Neural progenitor cell (in vitro differentiated cells): ENCODE measurements at regions not wholly inside any gene's neighbourhood (a gene's known extent, or its start where the extent isn't known, plus 50 kb on each side); places are given as distances from the start of the nearest gene placed in this dataset.
A peak's percentile ranks its signal among the peaks of the same experiment; 100 is the strongest.
"Not testable (repeated sequence)": the region's sequence is repeated elsewhere in the genome, so short reads cannot be mapped to it uniquely, and the experiment has no call there.

ENCODE experiments used
- DNase-seq: peaks from one replicate; pipeline ENCODE4 v3.0.0-alpha.2; 2016; ENCODE audit warnings: low spot score
- H2AFZ ChIP-seq: fragments of 200-600 bp; sonication (generic); replicated peaks from 2 replicates; pipeline ENCODE4 v1.6.1; 2016; ENCODE audit warnings: antibody characterized with exemption
- H3F3A ChIP-seq: fragments of 200-600 bp; sonication (generic); 2 replicates; pipeline ENCODE4 v1.6.1; 2016; ENCODE audit warnings: antibody characterized with exemption, low read depth
- H3K27ac ChIP-seq: fragments of 200-600 bp; sonication (generic); 2 replicates; pipeline ENCODE4 v1.5.1; 2016; ENCODE audit warnings: mild to moderate bottlenecking
- H3K27me3 ChIP-seq: fragments of 200-600 bp; sonication (generic); 2 replicates; pipeline ENCODE4 v1.6.1; 2016; ENCODE audit warnings: mild to moderate bottlenecking, moderate library complexity
- H3K36me3 ChIP-seq: fragments of 200-600 bp; sonication (generic); 2 replicates; pipeline ENCODE4 v1.5.1; 2016
- H3K4me1 ChIP-seq: fragments of 200-600 bp; sonication (generic); 2 replicates; pipeline ENCODE4 v1.6.1; 2016; ENCODE audit warnings: mixed run types
- H3K4me2 ChIP-seq: fragments of 200-600 bp; sonication (generic); 2 replicates; pipeline ENCODE4 v1.6.1; 2016
- H3K4me3 ChIP-seq: fragments of 200-600 bp; sonication (generic); 2 replicates; pipeline ENCODE4 v1.5.1; 2016
- H3K79me2 ChIP-seq: fragments of 200-600 bp; sonication (generic); 2 replicates; pipeline ENCODE4 v1.6.1; 2016; ENCODE audit warnings: low read depth
- H3K9ac ChIP-seq: fragments of 200-600 bp; sonication (generic); 2 replicates; pipeline ENCODE4 v1.6.1; 2016
- H3K9me3 ChIP-seq: fragments of 200-600 bp; sonication (generic); 2 replicates; pipeline ENCODE4 v1.5.1; 2016; ENCODE audit warnings: low read depth
- H4K20me1 ChIP-seq: fragments of 200-600 bp; sonication (generic); 2 replicates; pipeline ENCODE4 v1.6.1; 2016; ENCODE audit warnings: low read depth
- H3K27ac Mint-ChIP-seq: 3 replicates; pipeline ENCODE4 v1.8.0; 2021; ENCODE audit warnings: mixed read lengths
- H3K27me3 Mint-ChIP-seq: 2 replicates; pipeline ENCODE4 v1.8.0; 2022; ENCODE audit warnings: low read depth, mild to moderate bottlenecking, inconsistent platforms, moderate library complexity, mixed read lengths; ENCODE audit not compliant: insufficient read depth
- H3K36me3 Mint-ChIP-seq: 3 replicates; pipeline ENCODE4 v1.8.0; 2021; ENCODE audit warnings: mixed read lengths
- H3K4me1 Mint-ChIP-seq: 3 replicates; pipeline ENCODE4 v1.8.0; 2021; ENCODE audit warnings: mixed read lengths
- H3K4me3 Mint-ChIP-seq: 3 replicates; pipeline ENCODE4 v1.8.0; 2021; ENCODE audit warnings: mild to moderate bottlenecking, moderate library complexity, mixed read lengths
- H3K9me3 Mint-ChIP-seq: 3 replicates; pipeline ENCODE4 v1.8.0; 2020; ENCODE audit warnings: mixed read lengths
- EZH2 ChIP-seq: fragments of 200-600 bp; sonication (generic); IDR thresholded peaks from 2 replicates; pipeline ENCODE4 v1.6.1; 2017; ENCODE audit warnings: antibody characterized with exemption, mild to moderate bottlenecking, moderate library complexity
- EZH2phosphoT487 ChIP-seq: fragments of 200-600 bp; sonication (generic); IDR thresholded peaks from 2 replicates; pipeline ENCODE4 v1.6.1; 2017; ENCODE audit warnings: antibody characterized with exemption
- TF ChIP-seq, protein P1 (sequence below): fragments of 200-600 bp; sonication (generic); IDR thresholded peaks from 2 replicates; pipeline ENCODE4 v1.5.1; 2017; ENCODE audit warnings: antibody characterized with exemption, mild to moderate bottlenecking

DNA sequence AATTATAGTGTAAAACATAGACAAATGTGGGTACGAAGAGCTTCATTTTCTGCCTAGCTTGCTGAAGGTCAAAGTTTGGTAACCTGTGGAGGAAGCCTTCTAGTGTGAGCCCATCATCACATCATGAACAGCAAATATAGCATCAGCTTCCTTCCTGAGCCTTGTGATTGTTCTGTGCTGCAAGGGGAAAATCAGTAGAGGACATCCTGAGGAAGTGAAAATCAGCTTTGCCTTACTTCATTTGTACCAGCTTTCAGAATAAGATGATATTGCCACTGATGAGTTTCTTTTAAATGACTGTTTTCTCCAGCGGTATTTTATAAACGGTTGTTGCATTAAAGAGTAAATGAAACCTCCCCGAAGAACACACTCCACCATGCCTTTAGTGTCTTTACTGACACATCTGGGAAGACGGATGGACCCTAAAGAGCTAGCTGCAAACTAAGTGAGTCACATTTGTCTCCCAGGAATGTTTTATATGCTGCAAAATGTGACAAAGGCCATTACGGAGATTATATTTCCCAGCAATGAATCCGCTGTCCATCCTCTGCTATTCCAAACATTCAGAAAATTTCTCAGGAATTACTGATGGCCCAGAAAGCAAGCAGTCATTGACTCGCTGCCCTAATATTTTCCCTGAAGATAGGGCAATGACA lies 1272.8 kb downstream of the SUCLG1 start:
- no peaks in the 10 kb centered on the region for H3K79me2 ChIP-seq
- Mint-ChIP-seq H3K4me3 (no peak overlapping the region), H3K4me1 (no peaks in the 10 kb centered on the region), H3K9me3 (no peaks in the 10 kb centered on the region), H3K36me3 (no peaks in the 10 kb centered on the region), H3K27me3 (peaks cover 2% of the 10 kb centered on the region), H3K27ac (no peak overlapping the region)
- peak overlapping the region; percentile 12 for H2AFZ ChIP-seq
- H3K27me3 ChIP-seq, result no peaks in the 10 kb centered on the region
- no peak overlapping the region for H3K4me2 ChIP-seq
- H3K4me3 ChIP-seq, result no peak overlapping the region
- DNase-seq, result no peak
- no peaks in the 10 kb centered on the region for H3K4me1 ChIP-seq
- H3K36me3 ChIP-seq, result no peaks in the 10 kb centered on the region
- H3K9me3 ChIP-seq, result no peaks in the 10 kb centered on the region
- H3K27ac ChIP-seq, result no peak overlapping the region
- TF ChIP-seq EZH2 (no peak), EZH2phosphoT487 (no peak)
- TF ChIP-seq, protein P1, sequence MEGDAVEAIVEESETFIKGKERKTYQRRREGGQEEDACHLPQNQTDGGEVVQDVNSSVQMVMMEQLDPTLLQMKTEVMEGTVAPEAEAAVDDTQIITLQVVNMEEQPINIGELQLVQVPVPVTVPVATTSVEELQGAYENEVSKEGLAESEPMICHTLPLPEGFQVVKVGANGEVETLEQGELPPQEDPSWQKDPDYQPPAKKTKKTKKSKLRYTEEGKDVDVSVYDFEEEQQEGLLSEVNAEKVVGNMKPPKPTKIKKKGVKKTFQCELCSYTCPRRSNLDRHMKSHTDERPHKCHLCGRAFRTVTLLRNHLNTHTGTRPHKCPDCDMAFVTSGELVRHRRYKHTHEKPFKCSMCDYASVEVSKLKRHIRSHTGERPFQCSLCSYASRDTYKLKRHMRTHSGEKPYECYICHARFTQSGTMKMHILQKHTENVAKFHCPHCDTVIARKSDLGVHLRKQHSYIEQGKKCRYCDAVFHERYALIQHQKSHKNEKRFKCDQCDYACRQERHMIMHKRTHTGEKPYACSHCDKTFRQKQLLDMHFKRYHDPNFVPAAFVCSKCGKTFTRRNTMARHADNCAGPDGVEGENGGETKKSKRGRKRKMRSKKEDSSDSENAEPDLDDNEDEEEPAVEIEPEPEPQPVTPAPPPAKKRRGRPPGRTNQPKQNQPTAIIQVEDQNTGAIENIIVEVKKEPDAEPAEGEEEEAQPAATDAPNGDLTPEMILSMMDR, result no peak
- no peaks in the 10 kb centered on the region for H3F3A ChIP-seq
- no peaks in the 10 kb centered on the region for H4K20me1 ChIP-seq
- H3K9ac ChIP-seq, result no peak overlapping the region

DNA sequence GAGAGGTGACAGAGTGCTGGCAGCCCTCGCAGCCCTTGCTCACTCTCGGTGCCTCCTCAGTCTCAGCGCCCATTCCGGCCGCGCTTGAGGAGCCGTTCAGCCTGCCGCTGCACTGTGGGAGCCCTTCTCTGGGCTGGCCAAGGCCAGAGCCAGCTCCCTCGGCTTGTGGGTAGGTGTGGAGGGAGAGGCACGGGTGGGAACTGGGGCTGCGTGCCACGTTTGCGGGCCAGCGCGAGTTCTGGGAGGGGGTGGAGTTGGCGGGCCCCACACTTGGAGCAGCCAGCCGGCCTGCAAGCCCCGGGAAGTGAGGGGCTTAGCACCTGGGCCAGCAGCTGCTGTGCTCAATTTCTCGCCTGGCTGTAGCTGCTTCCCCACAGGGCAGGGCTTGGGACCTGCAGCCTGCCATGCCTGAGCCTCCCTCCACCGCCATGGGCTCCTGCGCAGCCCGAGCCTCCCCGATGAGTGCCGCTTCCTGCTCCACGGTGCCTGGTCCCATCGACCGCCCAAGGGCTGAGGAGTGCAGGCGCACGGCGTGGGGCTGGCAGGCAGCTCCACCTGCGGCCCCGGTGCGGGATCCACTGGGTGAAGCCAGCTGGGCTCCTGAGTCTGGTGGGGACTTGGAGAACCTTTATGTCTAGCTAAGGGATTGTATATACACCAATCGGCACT lies 1278.1 kb downstream of the SUCLG1 start:
- not testable (repeated sequence) for DNase-seq, H3K27ac Mint-ChIP-seq, H3K4me2 ChIP-seq, H3K27me3 Mint-ChIP-seq, H3K4me3 ChIP-seq, H3K79me2 ChIP-seq, H3K9me3 ChIP-seq, H3K4me1 ChIP-seq, H3K27ac ChIP-seq, H3K4me3 Mint-ChIP-seq, H2AFZ ChIP-seq, H3F3A ChIP-seq, H3K9ac ChIP-seq, H4K20me1 ChIP-seq, H3K9me3 Mint-ChIP-seq, H3K4me1 Mint-ChIP-seq, H3K36me3 Mint-ChIP-seq, H3K27me3 ChIP-seq, H3K36me3 ChIP-seq

DNA sequence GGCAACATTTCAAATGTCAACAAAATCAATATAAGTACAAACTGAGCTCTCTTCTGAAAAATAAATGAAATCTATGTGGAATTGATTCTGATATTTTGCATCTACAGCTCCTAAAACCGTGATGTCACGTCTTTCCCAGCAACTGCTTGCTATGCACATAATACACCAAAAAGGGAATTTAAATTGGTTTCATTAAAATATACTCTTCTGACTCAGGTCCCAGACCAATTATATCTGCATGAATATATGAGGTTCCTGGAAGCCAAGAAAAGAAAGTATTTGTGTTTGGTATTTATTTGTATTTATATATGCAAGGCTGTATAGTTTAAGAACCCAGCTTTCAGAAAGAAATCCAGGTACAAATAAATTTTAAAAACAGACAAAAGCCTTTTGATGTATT lies 1282.5 kb downstream of the SUCLG1 start:
- no peaks in the 10 kb centered on the region for H3K36me3 Mint-ChIP-seq
- H4K20me1 ChIP-seq, result no peaks in the 10 kb centered on the region
- H3F3A ChIP-seq, result no peaks in the 10 kb centered on the region
- H3K79me2 ChIP-seq, result no peaks in the 10 kb centered on the region
- H3K4me1 Mint-ChIP-seq, result peaks cover 2% of the 10 kb centered on the region
- H2AFZ ChIP-seq, result no peak overlapping the region
- no peak overlapping the region for H3K9ac ChIP-seq
- H3K4me2 ChIP-seq, result no peak overlapping the region
- no peaks in the 10 kb centered on the region for H3K9me3 ChIP-seq
- peaks cover 4% of the 10 kb centered on the region for H3K27me3 Mint-ChIP-seq
- H3K27ac ChIP-seq, result no peak overlapping the region
- TF ChIP-seq, protein P1, result no peak
- TF ChIP-seq EZH2phosphoT487 (no peak), EZH2 (no peak)
- H3K9me3 Mint-ChIP-seq, result no peaks in the 10 kb centered on the region
- no peak for DNase-seq
- H3K4me3 ChIP-seq, result no peak overlapping the region
- no peaks in the 10 kb centered on the region for H3K27me3 ChIP-seq
- H3K27ac Mint-ChIP-seq, result no peak overlapping the region
- H3K36me3 ChIP-seq, result no peaks in the 10 kb centered on the region
- no peak overlapping the region for H3K4me3 Mint-ChIP-seq
- no peaks in the 10 kb centered on the region for H3K4me1 ChIP-seq

DNA sequence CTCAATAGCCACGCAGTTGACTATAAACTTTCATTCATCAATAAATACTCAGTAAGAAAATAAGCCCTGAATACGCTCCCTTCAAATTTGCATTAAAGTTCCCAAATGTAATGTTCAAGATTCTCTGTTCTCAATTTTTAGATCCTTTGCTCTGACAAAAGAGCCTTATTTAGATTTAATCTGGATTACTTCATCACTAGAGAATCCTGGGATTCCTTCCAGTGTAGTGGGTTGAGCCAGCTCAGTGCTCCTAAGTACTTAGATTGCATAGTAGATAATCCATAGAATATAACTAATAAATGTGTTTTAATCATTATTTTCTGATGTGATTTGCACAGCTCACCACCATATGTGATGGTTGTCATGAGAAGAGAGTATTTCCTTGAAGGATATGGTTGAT lies 1286.2 kb downstream of the SUCLG1 start:
- no peaks in the 10 kb centered on the region for H3K36me3 Mint-ChIP-seq
- Histone ChIP-seq H2AFZ (no peak overlapping the region), H3K4me1 (no peaks in the 10 kb centered on the region), H3K9me3 (no peaks in the 10 kb centered on the region), H3K27me3 (no peaks in the 10 kb centered on the region), H4K20me1 (no peaks in the 10 kb centered on the region), H3F3A (no peaks in the 10 kb centered on the region), H3K79me2 (no peaks in the 10 kb centered on the region), H3K9ac (no peak overlapping the region), H3K27ac (no peak overlapping the region), H3K4me2 (no peak overlapping the region), H3K36me3 (no peaks in the 10 kb centered on the region), H3K4me3 (no peak overlapping the region)
- H3K4me1 Mint-ChIP-seq, result peaks cover 2% of the 10 kb centered on the region
- no peak overlapping the region for H3K4me3 Mint-ChIP-seq
- peaks cover 4% of the 10 kb centered on the region for H3K27me3 Mint-ChIP-seq
- H3K27ac Mint-ChIP-seq, result no peak overlapping the region
- no peak for DNase-seq
- H3K9me3 Mint-ChIP-seq, result no peaks in the 10 kb centered on the region
- TF ChIP-seq EZH2phosphoT487 (no peak), EZH2 (no peak)
- TF ChIP-seq, protein P1, result no peak
